DND-41 (cell line): ENCODE measurements at regions not wholly inside any gene's neighbourhood (a gene's known extent, or its start where the extent isn't known, plus 50 kb on each side); places are given as distances from the start of the nearest gene placed in this dataset.

Experiments
- ATAC-seq: fragments of 200-7000 bp; cut with Tn5 transposase; 3 replicates; pipeline ENCODE4 v1.9.1; 2021; ENCODE audit warnings: low read depth; ENCODE audit not compliant: insufficient read depth
- DNase-seq: peaks from one replicate; pipeline ENCODE4 v3.0.0-alpha.2; 2020
- H2AFZ ChIP-seq: 2 replicates; pipeline ENCODE4 v1.6.0; 2012; ENCODE audit warnings: low read depth, low read length
- H3K27ac ChIP-seq: 2 replicates; pipeline ENCODE4 v1.5.1; 2012; ENCODE audit warnings: low read length, inconsistent platforms
- H3K27me3 ChIP-seq: fragments of 200-600 bp; sonication (generic); 2 replicates; pipeline ENCODE4 v1.6.0; 2012; ENCODE audit warnings: low read length, mild to moderate bottlenecking, inconsistent platforms; ENCODE audit not compliant: insufficient read depth, poor library complexity
- H3K36me3 ChIP-seq: 2 replicates; pipeline ENCODE4 v1.5.1; 2012; ENCODE audit warnings: low read length, inconsistent platforms; ENCODE audit not compliant: insufficient read depth
- H3K4me1 ChIP-seq: 2 replicates; pipeline ENCODE4 v1.5.1; 2012; ENCODE audit warnings: mild to moderate bottlenecking, low read length; ENCODE audit not compliant: insufficient read depth
- H3K4me2 ChIP-seq: 2 replicates; pipeline ENCODE4 v1.6.0; 2012; ENCODE audit warnings: mild to moderate bottlenecking, moderate library complexity, low read length, inconsistent platforms; ENCODE audit not compliant: insufficient read depth
- H3K4me3 ChIP-seq, 2 experiments: fragments of 200-600 bp in 1 of 2; shearing (Covaris generic) in 1 of 2; 2 replicates each; pipeline ENCODE4 v1.5.1; 2012 to 2016; ENCODE audit warnings: inconsistent platforms in 2 of 2, low read length in 2 of 2, mild to moderate bottlenecking in 2 of 2, low read depth in 1 of 2, moderate library complexity in 1 of 2
- H3K79me2 ChIP-seq: 2 replicates; pipeline ENCODE4 v1.6.0; 2012; ENCODE audit warnings: low read length, inconsistent platforms; ENCODE audit not compliant: insufficient read depth
- H3K9ac ChIP-seq: 2 replicates; pipeline ENCODE4 v1.6.0; 2012; ENCODE audit warnings: low read depth, mild to moderate bottlenecking, inconsistent platforms, low read length, moderate library complexity
- H3K9me3 ChIP-seq: 2 replicates; pipeline ENCODE4 v1.5.1; 2012; ENCODE audit warnings: low read length, moderate library complexity, mild to moderate bottlenecking, inconsistent platforms; ENCODE audit not compliant: insufficient read depth, severe bottlenecking
- H4K20me1 ChIP-seq: 2 replicates; pipeline ENCODE4 v1.6.0; 2012; ENCODE audit warnings: low read length; ENCODE audit not compliant: insufficient read depth
- CTCF ChIP-seq: IDR thresholded peaks from 2 replicates; pipeline ENCODE4 v1.5.1; 2012; ENCODE audit warnings: borderline replicate concordance, low read length, moderate library complexity, mild to moderate bottlenecking; ENCODE audit not compliant: poor library complexity, severe bottlenecking; ENCODE audit errors: extremely low read depth
- EZH2 ChIP-seq: IDR thresholded peaks from 3 replicates; pipeline ENCODE4 v1.6.1; 2012; ENCODE audit warnings: borderline replicate concordance, low read depth, mild to moderate bottlenecking, moderate library complexity, low read length, inconsistent platforms; ENCODE audit not compliant: severe bottlenecking

GRCh38 chr13:86313421-86313820 lies 514.2 kb upstream of the SLITRK6 start:
- H2AFZ ChIP-seq, result no peak overlapping the region
- H3K27ac ChIP-seq, result no peak overlapping the region
- no peak for ATAC-seq
- TF ChIP-seq EZH2 (no peak), CTCF (no peak)
- H3K9ac ChIP-seq, result no peak overlapping the region
- no peaks in the 10 kb centered on the region for H4K20me1 ChIP-seq
- H3K79me2 ChIP-seq, result no peaks in the 10 kb centered on the region
- H3K4me2 ChIP-seq, result no peak overlapping the region
- peaks cover under 1% of the 10 kb centered on the region for H3K9me3 ChIP-seq
- no peaks in the 10 kb centered on the region for H3K4me1 ChIP-seq
- H3K27me3 ChIP-seq, result no peaks in the 10 kb centered on the region
- no peaks in the 10 kb centered on the region for H3K36me3 ChIP-seq
- DNase-seq, result no peak
- H3K4me3 ChIP-seq, result no peak overlapping the region

- H3K27ac ChIP-seq, result no peak overlapping the region
- peaks cover 3% of the 10 kb centered on the region for H3K9me3 ChIP-seq
- no peak overlapping the region for H3K9ac ChIP-seq
- no peaks in the 10 kb centered on the region for H3K36me3 ChIP-seq
- ATAC-seq (no peak), DNase-seq (no peak)
- no peaks in the 10 kb centered on the region for H4K20me1 ChIP-seq
- no peak overlapping the region for H3K4me2 ChIP-seq
- no peak overlapping the region for H3K4me3 ChIP-seq
- H2AFZ ChIP-seq, result no peak overlapping the region
- H3K4me1 ChIP-seq, result no peaks in the 10 kb centered on the region
- H3K79me2 ChIP-seq, result no peaks in the 10 kb centered on the region
- no peaks in the 10 kb centered on the region for H3K27me3 ChIP-seq
- TF ChIP-seq CTCF (no peak), EZH2 (no peak)
Observed at GRCh38 chr13:86318450-86318849, 519.2 kb upstream of the SLITRK6 start.

- Histone ChIP-seq H4K20me1 (no peaks in the 10 kb centered on the region), H3K9me3 (no peaks in the 10 kb centered on the region), H3K79me2 (no peaks in the 10 kb centered on the region), H3K4me1 (no peaks in the 10 kb centered on the region), H3K27ac (no peak overlapping the region), H3K4me2 (no peak overlapping the region), H3K4me3 (no peak overlapping the region), H2AFZ (no peak overlapping the region), H3K36me3 (no peaks in the 10 kb centered on the region), H3K9ac (no peak overlapping the region), H3K27me3 (no peaks in the 10 kb centered on the region)
- TF ChIP-seq EZH2 (no peak), CTCF (no peak)
- DNase-seq (no peak), ATAC-seq (no peak)
Observed at GRCh38 chr13:86324191-86324590, 525.0 kb upstream of the SLITRK6 start.

GRCh38 chr13:86355301-86355700 lies 556.1 kb upstream of the SLITRK6 start:
- Histone ChIP-seq H3K79me2 (no peaks in the 10 kb centered on the region), H3K4me1 (no peaks in the 10 kb centered on the region), H3K9ac (no peak overlapping the region), H3K27me3 (no peaks in the 10 kb centered on the region), H3K27ac (no peak overlapping the region), H3K36me3 (no peaks in the 10 kb centered on the region), H3K4me2 (no peak overlapping the region), H4K20me1 (no peaks in the 10 kb centered on the region), H3K9me3 (no peaks in the 10 kb centered on the region), H3K4me3 (no peak overlapping the region), H2AFZ (no peak overlapping the region)
- DNase-seq (no peak), ATAC-seq (no peak)
- TF ChIP-seq CTCF (no peak), EZH2 (no peak)
